ENCODE measurements at regions not wholly inside any gene's neighbourhood (a gene's known extent, or its start where the extent isn't known, plus 50 kb on each side); places are given as distances from the start of the nearest gene placed in this dataset.

DNA sequence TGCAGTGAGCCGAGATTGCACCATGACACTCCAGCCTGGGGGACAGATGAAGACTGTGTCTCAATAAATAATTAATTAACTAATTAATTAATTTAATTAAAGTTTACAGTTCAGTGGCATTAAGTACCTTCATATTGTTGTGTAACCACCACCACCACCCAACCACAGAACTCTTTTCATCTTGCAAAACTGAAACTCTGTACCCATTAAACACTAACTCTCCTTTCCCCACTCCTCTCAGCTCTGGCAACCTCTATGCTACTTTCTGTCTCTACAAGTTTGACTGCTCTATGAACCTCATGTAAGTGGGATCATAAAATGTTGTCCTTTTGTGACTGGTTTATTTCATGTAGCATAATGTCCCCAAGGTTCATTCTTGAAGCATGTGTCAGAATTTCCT is 259.3 kb upstream of the MDFIC2 start:
- H2BK15ac ChIP-seq (ENCODE audit: low read length), result no peak overlapping the region

DNA sequence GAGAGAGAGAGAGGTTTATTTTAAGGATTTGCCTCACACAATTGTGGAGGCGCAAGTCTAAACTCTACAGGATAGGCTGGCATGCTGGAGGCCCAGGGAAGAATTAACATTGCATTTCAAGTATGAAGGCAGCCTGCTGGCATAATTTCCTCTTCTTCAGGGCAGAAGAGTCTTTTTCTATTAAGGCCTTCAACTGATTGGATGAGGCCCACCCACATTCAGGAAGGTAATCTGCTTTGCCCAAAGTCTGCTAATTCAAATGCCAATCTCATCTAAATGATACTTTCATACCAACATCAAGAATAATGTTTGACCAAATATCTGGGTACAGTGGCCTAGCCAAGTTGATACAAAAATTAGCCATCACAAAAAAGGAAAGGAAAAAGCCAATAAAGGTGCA is 258.1 kb upstream of the MDFIC2 start:
- Histone ChIP-seq H2BK15ac (ENCODE audit: low read length) (no peak overlapping the region), H3K4me3 (ENCODE audit: low read length in 2 of 2) (no peak overlapping the region), H3K27me3 (ENCODE audit: control insufficient read depth in 3 of 3, insufficient read depth in 3 of 3, low read depth in 1 of 3, low read length in 3 of 3) (no peaks in the 10 kb centered on the region), H3K4me1 (ENCODE audit: control insufficient read depth in 2 of 2, insufficient read depth in 1 of 2, low read depth in 1 of 2, low read length in 2 of 2) (no peaks in the 10 kb centered on the region), H2AFZ (ENCODE audit: low read length) (no peak overlapping the region), H2BK12ac (ENCODE audit: low read length) (no peak overlapping the region), H3K18ac (ENCODE audit: low read length) (no peak overlapping the region), H2BK120ac (ENCODE audit: low read depth, low read length) (no peak overlapping the region), H3K79me1 (ENCODE audit: low read depth, low read length) (no peaks in the 10 kb centered on the region), H3K9ac (ENCODE audit: low read depth, low read length, poor library complexity) (no peak overlapping the region), H3K4ac (ENCODE audit: low read length) (no peak overlapping the region), H3K27ac (replicated peaks; ENCODE audit: low read length) (no peak overlapping the region), H2BK5ac (ENCODE audit: low read length) (no peak overlapping the region), H3K9me3 (replicated peaks in 1 of 2; ENCODE audit: control insufficient read depth in 2 of 2, insufficient read depth in 1 of 2, low read depth in 1 of 2, low read length in 2 of 2) (no peaks in the 10 kb centered on the region), H2AK5ac (ENCODE audit: low read depth, low read length) (no peak overlapping the region), H3K14ac (ENCODE audit: low read length) (no peak overlapping the region), H3K36me3 (replicated peaks in 1 of 2; ENCODE audit: control insufficient read depth in 2 of 2, insufficient read depth in 2 of 2, low read length in 2 of 2) (no peaks in the 10 kb centered on the region), H3K23ac (ENCODE audit: low read depth, low read length, poor library complexity) (no peak overlapping the region), H4K91ac (ENCODE audit: low read depth, low read length, poor library complexity) (no peak overlapping the region), H4K8ac (ENCODE audit: low read depth, low read length) (no peak overlapping the region), H3K4me2 (ENCODE audit: insufficient read depth, low read length, poor library complexity, severe bottlenecking) (no peak overlapping the region)
- WGBS, 2 donors (ENCODE audit: extremely low coverage in 2 of 2, insufficient read length in 2 of 2, insufficient replicate concordance in 1 of 2), result no CpG with 5 or more reads among the region's 1 CpG
- no peak for DNase-seq (ENCODE audit: low spot score)

More for the DNA sequence above, 259.3 kb upstream of the MDFIC2 start:
- no peaks in the 10 kb centered on the region for H3K9me3 ChIP-seq (replicated peaks in 1 of 2; ENCODE audit: control insufficient read depth in 2 of 2, insufficient read depth in 1 of 2, low read depth in 1 of 2, low read length in 2 of 2)
- H2AFZ ChIP-seq (ENCODE audit: low read length), result no peak overlapping the region
- H3K36me3 ChIP-seq (replicated peaks in 1 of 2; ENCODE audit: control insufficient read depth in 2 of 2, insufficient read depth in 2 of 2, low read length in 2 of 2), result no peaks in the 10 kb centered on the region
- DNase-seq (ENCODE audit: low spot score), result no peak
- no peak overlapping the region for H2BK12ac ChIP-seq (ENCODE audit: low read length)
- H3K4me1 ChIP-seq (ENCODE audit: control insufficient read depth in 2 of 2, insufficient read depth in 1 of 2, low read depth in 1 of 2, low read length in 2 of 2), result no peaks in the 10 kb centered on the region
- no peaks in the 10 kb centered on the region for H3K79me1 ChIP-seq (ENCODE audit: low read depth, low read length)
- H2BK120ac ChIP-seq (ENCODE audit: low read depth, low read length), result no peak overlapping the region
- H3K18ac ChIP-seq (ENCODE audit: low read length), result no peak overlapping the region
- H3K27ac ChIP-seq (replicated peaks; ENCODE audit: low read length), result no peak overlapping the region
- no CpG with 5 or more reads among the region's 1 CpG for WGBS, 2 donors (ENCODE audit: extremely low coverage in 2 of 2, insufficient read length in 2 of 2, insufficient replicate concordance in 1 of 2)
- H4K8ac ChIP-seq (ENCODE audit: low read depth, low read length), result no peak overlapping the region
- no peak overlapping the region for H2BK5ac ChIP-seq (ENCODE audit: low read length)
- H3K27me3 ChIP-seq (ENCODE audit: control insufficient read depth in 3 of 3, insufficient read depth in 3 of 3, low read depth in 1 of 3, low read length in 3 of 3), result no peaks in the 10 kb centered on the region
- no peak overlapping the region for H4K91ac ChIP-seq (ENCODE audit: low read depth, low read length, poor library complexity)
- H3K4me3 ChIP-seq (ENCODE audit: low read length in 2 of 2), result no peak overlapping the region
- H3K4me2 ChIP-seq (ENCODE audit: insufficient read depth, low read length, poor library complexity, severe bottlenecking), result no peak overlapping the region
- no peak overlapping the region for H3K14ac ChIP-seq (ENCODE audit: low read length)
- H3K4ac ChIP-seq (ENCODE audit: low read length), result no peak overlapping the region
- H3K9ac ChIP-seq (ENCODE audit: low read depth, low read length, poor library complexity), result no peak overlapping the region
- H2AK5ac ChIP-seq (ENCODE audit: low read depth, low read length), result no peak overlapping the region
- H3K23ac ChIP-seq (ENCODE audit: low read depth, low read length, poor library complexity), result no peak overlapping the region

DNA sequence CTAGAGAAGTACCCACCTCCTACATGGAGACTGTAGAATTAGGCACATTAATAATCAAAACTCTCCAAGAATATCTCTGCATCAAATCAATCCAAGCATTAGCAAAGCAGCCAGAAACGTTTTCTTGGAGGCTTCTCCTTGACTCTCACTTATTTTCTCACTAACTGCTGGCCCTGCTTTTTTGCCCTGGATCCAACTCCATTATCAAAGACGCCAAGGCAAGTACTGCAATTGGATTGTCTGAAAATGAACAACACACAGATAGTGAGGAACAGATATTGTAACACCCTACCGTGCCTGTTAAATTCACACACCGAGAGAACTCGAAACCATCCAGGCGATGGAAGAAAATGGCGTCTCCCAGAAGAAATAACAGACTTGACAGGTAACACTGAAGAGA is 256.2 kb upstream of the MDFIC2 start:
- H3K9ac ChIP-seq (ENCODE audit: low read depth, low read length, poor library complexity), result no peak overlapping the region
- no peak overlapping the region for H2AFZ ChIP-seq (ENCODE audit: low read length)
- H3K23ac ChIP-seq (ENCODE audit: low read depth, low read length, poor library complexity), result no peak overlapping the region
- H3K36me3 ChIP-seq (replicated peaks in 1 of 2; ENCODE audit: control insufficient read depth in 2 of 2, insufficient read depth in 2 of 2, low read length in 2 of 2), result no peaks in the 10 kb centered on the region
- H2BK5ac ChIP-seq (ENCODE audit: low read length), result no peak overlapping the region
- no peak overlapping the region for H3K4me2 ChIP-seq (ENCODE audit: insufficient read depth, low read length, poor library complexity, severe bottlenecking)
- no peak overlapping the region for H4K91ac ChIP-seq (ENCODE audit: low read depth, low read length, poor library complexity)
- no peak overlapping the region for H3K27ac ChIP-seq (replicated peaks; ENCODE audit: low read length)
- no peaks in the 10 kb centered on the region for H3K27me3 ChIP-seq (ENCODE audit: control insufficient read depth in 3 of 3, insufficient read depth in 3 of 3, low read depth in 1 of 3, low read length in 3 of 3)
- no peak for DNase-seq (ENCODE audit: low spot score)
- H3K4me1 ChIP-seq (ENCODE audit: control insufficient read depth in 2 of 2, insufficient read depth in 1 of 2, low read depth in 1 of 2, low read length in 2 of 2), result no peaks in the 10 kb centered on the region
- H3K79me1 ChIP-seq (ENCODE audit: low read depth, low read length), result no peaks in the 10 kb centered on the region
- H3K4me3 ChIP-seq (ENCODE audit: low read length in 2 of 2), result no peak overlapping the region
- no peak overlapping the region for H4K8ac ChIP-seq (ENCODE audit: low read depth, low read length)
- no peaks in the 10 kb centered on the region for H3K9me3 ChIP-seq (replicated peaks in 1 of 2; ENCODE audit: control insufficient read depth in 2 of 2, insufficient read depth in 1 of 2, low read depth in 1 of 2, low read length in 2 of 2)
- no peak overlapping the region for H3K18ac ChIP-seq (ENCODE audit: low read length)
- H3K14ac ChIP-seq (ENCODE audit: low read length), result no peak overlapping the region
- H2AK5ac ChIP-seq (ENCODE audit: low read depth, low read length), result no peak overlapping the region
- H3K4ac ChIP-seq (ENCODE audit: low read length), result no peak overlapping the region
- WGBS, 2 donors (ENCODE audit: extremely low coverage in 2 of 2, insufficient read length in 2 of 2, insufficient replicate concordance in 1 of 2), result no CpG with 5 or more reads among the region's 7 CpGs
- no peak overlapping the region for H2BK120ac ChIP-seq (ENCODE audit: low read depth, low read length)
- no peak overlapping the region for H2BK12ac ChIP-seq (ENCODE audit: low read length)
- no peak overlapping the region for H2BK15ac ChIP-seq (ENCODE audit: low read length)

DNA sequence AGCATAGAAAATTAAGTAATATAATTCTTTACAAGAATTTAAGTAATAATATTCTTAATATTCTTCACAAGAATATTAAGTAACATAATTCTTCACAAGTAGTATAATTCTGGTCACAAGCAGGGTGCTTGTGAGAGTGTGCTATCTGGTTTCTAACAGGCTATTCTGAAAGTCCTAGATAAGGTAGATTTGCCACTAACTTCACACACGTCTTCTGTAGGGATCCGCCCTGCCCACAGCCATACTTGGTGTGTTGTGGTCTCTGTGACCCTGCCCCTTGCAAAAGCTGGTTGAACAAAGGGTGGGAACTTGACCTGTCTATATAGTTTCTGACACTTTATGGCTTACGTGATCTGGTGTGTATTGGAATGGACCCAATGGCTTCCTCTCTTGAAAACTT is 253.4 kb upstream of the MDFIC2 start:
- Histone ChIP-seq H3K4me2 (ENCODE audit: insufficient read depth, low read length, poor library complexity, severe bottlenecking) (no peak overlapping the region), H2AFZ (ENCODE audit: low read length) (no peak overlapping the region), H3K27ac (replicated peaks; ENCODE audit: low read length) (no peak overlapping the region), H2AK5ac (ENCODE audit: low read depth, low read length) (no peak overlapping the region), H2BK120ac (ENCODE audit: low read depth, low read length) (no peak overlapping the region), H4K91ac (ENCODE audit: low read depth, low read length, poor library complexity) (no peak overlapping the region), H3K14ac (ENCODE audit: low read length) (no peak overlapping the region), H3K4me3 (ENCODE audit: low read length in 2 of 2) (no peak overlapping the region), H3K4ac (ENCODE audit: low read length) (no peak overlapping the region), H2BK12ac (ENCODE audit: low read length) (no peak overlapping the region), H3K27me3 (ENCODE audit: control insufficient read depth in 3 of 3, insufficient read depth in 3 of 3, low read depth in 1 of 3, low read length in 3 of 3) (no peaks in the 10 kb centered on the region), H3K23ac (ENCODE audit: low read depth, low read length, poor library complexity) (no peak overlapping the region), H2BK5ac (ENCODE audit: low read length) (no peak overlapping the region), H4K8ac (ENCODE audit: low read depth, low read length) (no peak overlapping the region), H3K9ac (ENCODE audit: low read depth, low read length, poor library complexity) (no peak overlapping the region), H2BK15ac (ENCODE audit: low read length) (no peak overlapping the region), H3K79me1 (ENCODE audit: low read depth, low read length) (no peaks in the 10 kb centered on the region), H3K36me3 (replicated peaks in 1 of 2; ENCODE audit: control insufficient read depth in 2 of 2, insufficient read depth in 2 of 2, low read length in 2 of 2) (no peaks in the 10 kb centered on the region), H3K18ac (ENCODE audit: low read length) (no peak overlapping the region), H3K4me1 (ENCODE audit: control insufficient read depth in 2 of 2, insufficient read depth in 1 of 2, low read depth in 1 of 2, low read length in 2 of 2) (no peaks in the 10 kb centered on the region), H3K9me3 (replicated peaks in 1 of 2; ENCODE audit: control insufficient read depth in 2 of 2, insufficient read depth in 1 of 2, low read depth in 1 of 2, low read length in 2 of 2) (no peaks in the 10 kb centered on the region)
- WGBS, 2 donors (ENCODE audit: extremely low coverage in 2 of 2, insufficient read length in 2 of 2, insufficient replicate concordance in 1 of 2), result no CpG with 5 or more reads among the region's 3 CpGs
- no peak for DNase-seq (ENCODE audit: low spot score)
